NCI-H2081 treated with DMSO at 0.1 percent for 48 hours (cell line): ENCODE measurements at regions not wholly inside any gene's neighbourhood (a gene's known extent, or its start where the extent isn't known, plus 50 kb on each side); places are given as distances from the start of the nearest gene placed in this dataset.
A peak's percentile ranks its signal among the peaks of the same experiment; 100 is the strongest.

Experiments
- DNase-seq: peaks from one replicate; lab custom pipeline; 2025; lab: John Stamatoyannopoulos, UW

DNA sequence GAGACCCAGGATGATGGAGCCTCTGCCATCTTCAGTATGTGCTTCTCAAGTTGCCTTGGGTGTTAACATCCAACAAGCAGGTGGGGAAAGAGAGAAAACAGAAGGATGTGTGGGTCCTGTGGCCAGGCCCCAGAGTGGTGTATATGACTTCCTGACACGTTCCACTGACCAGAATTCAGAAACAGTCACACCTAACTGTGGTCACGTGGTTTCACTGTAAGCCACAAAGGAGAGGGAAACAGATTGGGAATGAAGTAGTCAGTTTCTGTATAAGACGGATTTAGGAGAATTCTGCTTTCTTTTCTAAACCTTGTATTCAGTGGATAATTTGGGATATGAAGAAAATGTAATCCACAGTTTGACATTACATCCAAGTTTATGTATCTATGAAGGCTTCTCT, 454.1 kb upstream of the IL12A start:
- no peak for DNase-seq

DNA sequence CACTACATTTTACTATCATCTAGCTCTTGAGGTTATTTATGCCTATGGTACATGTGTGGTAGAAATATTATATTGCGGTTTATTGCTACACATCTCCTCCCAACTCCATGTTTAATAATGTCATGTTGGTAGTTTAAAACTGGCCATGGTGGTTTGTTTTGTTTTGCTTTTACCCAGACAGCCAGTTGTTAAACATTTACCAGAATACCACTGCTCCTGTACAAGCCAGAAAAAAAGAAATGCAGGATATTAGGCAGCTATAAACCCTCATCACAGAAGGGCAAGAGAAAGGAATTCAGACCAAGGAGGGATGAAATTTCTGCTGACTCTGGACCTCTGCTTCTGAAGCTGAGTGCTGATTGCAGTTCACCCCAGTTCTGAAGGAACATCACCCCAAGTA, 451.8 kb upstream of the IL12A start:
- DNase-seq, result no peak

DNA sequence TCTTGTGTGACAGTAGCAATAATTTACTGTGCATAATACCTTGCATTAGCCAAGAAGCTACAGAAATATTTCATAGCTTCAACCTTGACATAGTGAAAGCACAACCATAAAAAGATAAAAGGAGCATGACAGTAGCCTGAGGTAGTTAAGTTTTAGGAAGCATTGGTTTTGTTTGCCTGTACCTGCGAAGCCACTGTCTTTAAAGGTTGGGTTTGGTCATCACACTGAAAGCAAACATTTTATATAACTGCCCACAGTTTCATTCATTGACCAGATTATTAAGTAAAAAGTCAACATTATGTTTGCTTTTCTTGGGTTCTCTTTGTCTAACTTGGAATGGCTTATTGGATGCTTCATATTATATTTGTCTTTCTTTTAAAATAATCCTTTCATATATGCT, 450.1 kb upstream of the IL12A start:
- DNase-seq, result no peak

DNA sequence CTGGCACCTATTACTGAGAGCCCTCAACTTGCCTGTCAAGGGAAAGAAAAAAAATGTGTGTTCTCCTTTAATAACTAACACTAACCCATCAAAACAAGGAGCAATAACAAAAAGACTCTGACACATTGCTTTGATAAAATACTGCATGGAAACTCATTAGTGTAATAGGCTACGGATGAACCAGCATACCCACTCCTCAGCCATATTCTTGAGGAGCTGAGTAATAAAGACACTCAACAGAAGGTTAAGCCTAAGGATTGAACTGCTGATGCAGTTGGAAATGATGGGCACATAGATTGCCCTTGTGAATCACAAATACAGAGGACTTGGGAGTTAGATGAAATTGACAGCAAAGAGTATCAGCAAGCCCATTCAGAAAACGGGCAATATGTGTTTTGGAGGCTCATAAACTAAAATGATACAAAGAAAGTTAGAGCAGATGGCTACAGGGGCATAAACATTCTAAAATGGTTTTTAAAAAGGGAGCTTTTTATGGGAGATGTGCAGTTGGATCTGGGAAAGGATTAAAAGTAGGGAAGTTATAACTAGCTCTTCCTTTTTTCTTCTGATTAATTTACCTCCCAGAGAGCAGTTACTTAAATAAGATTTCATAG, 447.6 kb upstream of the IL12A start:
- no peak for DNase-seq

DNA sequence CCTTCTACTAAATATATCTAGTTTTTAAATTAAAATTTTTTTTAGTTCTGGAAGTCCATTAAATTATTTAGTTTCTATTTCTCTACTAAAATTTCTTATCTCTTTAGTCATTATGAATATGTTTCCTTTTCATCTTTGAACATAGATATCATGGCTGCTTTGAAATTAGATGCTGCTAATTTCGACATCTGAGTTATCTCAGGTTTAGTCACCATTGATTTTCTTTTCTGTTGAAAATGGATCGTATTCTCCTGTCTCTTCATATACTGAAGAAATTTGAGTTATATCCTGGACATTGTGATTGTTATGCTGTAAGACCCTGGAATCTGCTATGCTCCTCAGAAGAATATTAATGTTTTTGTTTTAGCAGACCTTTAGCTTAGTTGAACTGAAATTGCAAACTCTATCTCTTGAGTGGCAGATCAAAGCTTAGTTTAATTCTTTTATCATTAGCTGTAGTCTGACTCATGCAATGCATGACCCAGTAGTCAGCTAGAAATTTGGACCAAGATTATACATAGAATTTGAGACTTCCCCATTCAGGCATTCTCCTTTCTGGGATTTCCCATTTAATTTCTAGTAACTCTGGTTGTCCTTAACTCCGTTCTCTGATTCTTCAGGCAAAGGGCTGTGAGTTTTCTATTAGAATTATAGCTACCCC, 439.8 kb upstream of the IL12A start:
- no peak for DNase-seq

DNA sequence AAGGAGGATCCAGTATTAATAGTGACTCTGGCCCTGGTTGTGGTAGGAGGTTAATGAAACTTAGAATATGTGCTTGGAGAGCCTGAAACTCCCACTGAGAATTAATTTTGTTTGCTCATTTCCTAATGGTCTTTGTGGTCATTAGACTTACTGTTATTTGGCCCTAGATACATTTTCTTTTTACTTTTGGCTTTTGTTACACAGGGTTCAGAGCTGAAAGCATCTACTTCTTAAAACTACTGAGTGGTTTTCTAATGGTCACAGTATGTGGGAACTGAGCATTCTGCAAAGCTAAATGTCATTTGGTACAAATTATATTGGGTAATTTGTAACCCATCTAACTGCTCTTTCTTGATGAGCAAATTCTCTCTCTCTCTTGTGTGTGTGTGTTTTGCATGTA, 433.4 kb upstream of the IL12A start:
- no peak for DNase-seq

GRCh38 chr3:159559771-159560170, 428.9 kb upstream of the IL12A start:
- no peak for DNase-seq

DNA sequence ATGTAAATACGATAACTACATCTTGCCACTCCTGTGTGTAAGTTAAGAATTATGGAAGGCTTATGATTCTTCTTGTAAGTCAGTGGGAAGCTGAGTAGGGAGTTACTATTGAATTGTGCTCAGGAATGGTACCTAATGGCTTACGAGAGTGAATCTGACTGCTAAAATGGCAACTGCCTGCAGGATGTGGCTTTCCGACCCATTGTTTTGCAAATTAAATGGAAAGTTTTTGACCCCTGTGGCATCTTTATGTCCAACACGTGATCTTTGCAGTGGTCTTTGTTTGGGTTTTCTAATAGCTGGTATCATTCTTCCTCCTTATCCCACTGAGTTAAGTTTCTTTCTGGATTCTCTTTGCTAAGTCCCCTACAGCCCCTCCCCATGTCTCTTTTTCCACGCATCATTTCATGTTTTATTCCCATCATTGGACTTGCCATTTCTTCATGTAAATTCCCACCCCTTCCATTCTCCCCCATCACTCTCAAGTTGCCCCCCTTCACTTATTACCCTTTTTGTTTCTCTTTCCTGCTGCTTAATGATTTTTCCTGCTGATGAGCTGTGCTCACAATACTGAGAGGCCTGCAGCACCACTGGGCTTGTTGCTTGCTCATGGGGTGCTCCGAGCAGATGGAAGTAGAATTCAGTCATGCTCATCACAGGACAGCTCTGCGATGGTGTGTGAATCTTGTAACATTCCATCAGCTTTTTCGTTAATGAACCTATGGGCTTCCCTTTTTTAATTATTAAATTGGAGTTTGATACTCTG, 428.2 kb upstream of the IL12A start:
- DNase-seq, result no peak

- DNase-seq, result no peak
These were observed 423.3 kb upstream of the IL12A start for GRCh38 chr3:159565313-159565712.

DNA sequence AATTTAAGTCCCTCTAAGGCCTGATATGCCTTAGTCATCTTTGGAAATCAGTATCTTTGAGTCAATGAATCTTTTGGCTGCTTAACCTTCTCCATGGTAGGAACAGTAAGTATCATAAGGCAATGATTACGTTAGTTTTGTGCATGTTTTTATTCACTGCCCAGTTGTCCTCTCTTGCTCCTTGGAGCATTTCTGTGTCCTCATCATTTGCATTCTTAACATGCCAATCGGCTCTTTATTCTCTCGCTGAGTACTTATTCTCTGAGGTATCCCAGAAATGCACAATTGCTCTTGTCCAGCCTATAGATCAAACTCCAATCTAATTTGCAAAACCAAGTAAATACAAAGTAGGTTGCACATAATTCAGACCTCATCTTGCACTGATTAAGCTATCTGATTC, 405.0 kb upstream of the IL12A start:
- no peak for DNase-seq

DNA sequence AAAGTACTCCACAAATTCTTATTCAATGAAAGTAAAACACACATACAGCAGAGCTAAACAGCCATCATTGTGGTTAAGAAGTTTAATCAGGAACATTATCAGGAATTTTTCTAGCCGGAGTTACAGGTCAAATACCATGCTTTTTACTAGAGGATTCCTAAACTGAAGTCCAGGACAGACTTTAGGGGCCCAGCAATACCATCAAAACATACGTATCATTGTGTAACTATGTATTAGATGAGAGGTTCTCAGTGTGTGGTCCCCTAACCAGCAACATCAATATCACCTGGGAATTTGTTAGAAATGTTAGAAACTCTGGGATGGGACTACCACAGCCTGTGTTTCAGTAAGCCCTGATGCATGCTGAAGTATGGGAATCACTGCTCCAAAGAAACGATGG, 404.2 kb upstream of the IL12A start:
- DNase-seq, result no peak

DNA sequence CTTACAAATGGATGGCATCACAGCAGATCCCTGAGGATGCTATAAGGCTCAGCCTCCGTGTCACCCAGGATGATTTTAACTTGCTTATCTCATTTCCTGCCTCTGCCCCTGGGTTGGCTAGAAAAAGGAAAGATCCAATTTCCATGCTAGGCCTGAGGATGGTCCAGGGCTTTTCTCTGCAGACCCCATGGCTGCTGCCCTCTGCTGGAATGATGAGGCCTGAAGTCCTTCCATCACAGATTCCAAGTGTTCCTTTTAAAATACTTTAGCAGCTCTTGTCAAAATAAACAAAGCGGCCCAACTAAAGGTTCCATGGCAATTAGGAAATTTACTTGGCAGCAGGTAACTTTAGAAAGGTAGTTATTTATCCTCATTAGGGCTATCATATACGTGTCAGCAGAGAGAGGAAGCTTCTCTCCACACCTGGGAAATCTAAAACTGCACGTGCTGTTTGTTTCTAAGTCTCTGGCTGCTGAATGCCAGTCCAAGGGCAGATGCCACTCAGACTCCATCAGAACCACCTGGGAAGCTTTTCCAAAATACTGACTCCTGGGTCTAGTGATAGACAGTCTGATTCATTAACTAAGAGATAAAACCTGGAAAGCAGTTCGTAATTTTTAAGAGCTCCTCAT, 401.9 kb upstream of the IL12A start:
- DNase-seq, result peak; percentile 23

DNA sequence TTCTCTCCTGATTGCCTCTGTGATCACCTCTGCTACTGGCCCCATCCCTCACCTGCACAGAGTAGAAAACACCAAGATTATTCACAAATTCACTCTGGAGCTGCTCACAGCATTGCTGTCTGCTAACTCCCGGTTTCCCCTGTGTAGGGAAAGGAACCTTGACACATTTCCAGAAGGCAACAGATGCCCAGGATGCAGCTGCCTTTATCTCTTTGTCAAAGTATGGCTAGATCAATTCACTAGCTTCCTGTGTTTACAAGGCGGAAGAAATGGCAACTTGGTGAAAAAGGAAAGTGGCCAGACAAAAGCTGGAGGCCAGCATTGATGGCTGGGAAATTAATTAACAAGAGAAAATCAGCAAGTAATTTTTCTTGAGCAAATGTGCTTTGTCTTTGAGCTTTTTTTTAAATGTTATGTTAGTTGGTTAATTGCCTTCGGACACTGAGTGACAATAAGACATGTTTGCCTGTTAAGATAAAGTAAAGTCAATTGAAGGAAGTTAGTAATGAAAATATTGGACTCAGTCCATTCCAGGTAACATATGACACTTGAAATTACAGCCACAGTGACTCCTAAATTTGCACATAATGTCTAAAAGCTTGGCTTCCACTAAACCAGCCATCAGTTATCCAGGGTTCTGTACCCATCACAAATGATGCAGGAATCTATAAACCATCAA, 394.6 kb upstream of the IL12A start:
- DNase-seq, result no peak

GRCh38 chr3:159600291-159600690, 388.3 kb upstream of the IL12A start:
- DNase-seq, result no peak

GRCh38 chr3:159604151-159604581, 384.5 kb upstream of the IL12A start:
- no peak for DNase-seq

- DNase-seq, result no peak
These were observed 383.5 kb upstream of the IL12A start for GRCh38 chr3:159605101-159605500.

GRCh38 chr3:159605776-159606175, 382.9 kb upstream of the IL12A start:
- no peak for DNase-seq

- DNase-seq, result no peak
These were observed 380.8 kb upstream of the IL12A start for GRCh38 chr3:159607856-159608255.

DNA sequence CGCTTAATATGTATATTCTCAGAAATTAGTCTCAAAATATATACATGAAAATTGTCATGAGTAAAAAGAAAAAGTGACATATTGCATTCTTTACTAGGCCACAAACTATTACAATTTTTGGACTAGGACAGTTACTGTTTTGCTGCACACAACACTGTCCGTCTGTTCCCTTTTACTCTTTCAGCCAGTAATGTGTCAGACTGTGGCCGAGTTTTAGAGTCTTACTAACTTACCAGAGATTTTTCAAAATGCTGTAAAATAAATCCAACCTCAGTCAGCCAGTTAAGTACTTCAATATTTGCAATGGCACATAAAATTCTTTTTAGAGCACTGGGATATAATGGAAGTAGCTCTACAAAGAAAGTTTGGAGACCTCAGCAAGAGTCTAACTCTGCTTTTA, 380.3 kb upstream of the IL12A start:
- DNase-seq, result no peak

GRCh38 chr3:159609625-159610024, 379.0 kb upstream of the IL12A start:
- no peak for DNase-seq

- no peak for DNase-seq
These were observed 372.3 kb upstream of the IL12A start for GRCh38 chr3:159616234-159616825.

- no peak for DNase-seq
These were observed 369.2 kb upstream of the IL12A start for GRCh38 chr3:159619341-159619885.
